GM19351 (cell line): ENCODE measurements at regions not wholly inside any gene's neighbourhood (a gene's known extent, or its start where the extent isn't known, plus 50 kb on each side); places are given as distances from the start of the nearest gene placed in this dataset.

ENCODE experiments used
- ATAC-seq: cut with Tn5 transposase; IDR thresholded peaks from one replicate; pipeline ENCODE4 v1.9.1; 2021; ENCODE audit warnings: mild to moderate bottlenecking, moderate library complexity; ENCODE audit not compliant: unreplicated experiment

DNA sequence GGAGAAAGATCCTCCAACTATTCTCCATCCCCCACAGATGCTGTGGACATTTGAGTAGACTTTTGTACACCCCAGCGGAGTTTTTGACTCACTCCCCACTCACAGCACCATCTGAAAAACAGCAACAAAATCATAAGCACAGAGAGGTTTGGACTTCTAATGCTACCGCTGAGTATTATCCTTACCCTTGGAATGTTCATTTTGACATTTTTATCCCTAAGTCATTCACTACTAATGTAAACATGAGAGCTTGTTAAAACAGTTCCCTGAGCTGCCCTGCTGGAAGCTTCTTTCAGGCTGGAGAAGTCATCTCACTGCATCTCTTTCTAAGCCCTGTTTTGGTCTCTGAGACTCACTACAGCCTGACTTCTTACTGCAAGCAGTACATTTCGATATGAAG lies 1045.9 kb downstream of the MCTP2 start:
- ATAC-seq: no peak

DNA sequence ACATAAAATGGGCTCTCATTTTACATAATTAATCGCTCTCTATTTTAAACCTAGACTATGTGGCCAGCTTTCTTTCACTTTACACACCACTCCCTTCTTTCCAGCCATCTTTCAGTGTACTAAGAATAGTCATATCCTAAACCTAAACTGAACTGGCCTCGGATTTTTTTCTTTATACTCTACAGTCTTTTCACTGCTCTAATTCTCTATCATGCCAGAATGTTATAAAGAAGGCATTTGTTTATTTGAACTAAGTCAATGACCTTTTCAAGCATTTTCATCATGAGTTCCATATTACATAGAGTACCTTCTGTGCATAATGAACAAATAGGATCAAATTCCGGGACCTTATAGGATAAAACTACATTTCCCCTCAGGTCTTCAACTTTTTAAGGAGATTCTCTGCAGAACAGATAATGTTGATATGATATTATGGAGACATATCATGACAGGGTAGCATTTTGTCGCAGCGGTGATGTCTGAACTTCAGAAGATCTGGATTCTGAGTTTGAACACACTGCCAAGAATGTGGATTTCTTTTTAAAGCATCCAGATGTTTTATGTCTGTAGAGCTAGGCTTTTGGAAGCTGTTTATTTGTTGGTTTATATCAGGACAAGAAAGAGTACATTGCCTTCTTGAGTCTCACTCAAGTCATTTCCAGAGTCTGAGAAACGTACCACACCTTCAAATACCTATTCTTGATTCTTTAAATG lies 1047.3 kb downstream of the MCTP2 start:
- ATAC-seq: no peak

DNA sequence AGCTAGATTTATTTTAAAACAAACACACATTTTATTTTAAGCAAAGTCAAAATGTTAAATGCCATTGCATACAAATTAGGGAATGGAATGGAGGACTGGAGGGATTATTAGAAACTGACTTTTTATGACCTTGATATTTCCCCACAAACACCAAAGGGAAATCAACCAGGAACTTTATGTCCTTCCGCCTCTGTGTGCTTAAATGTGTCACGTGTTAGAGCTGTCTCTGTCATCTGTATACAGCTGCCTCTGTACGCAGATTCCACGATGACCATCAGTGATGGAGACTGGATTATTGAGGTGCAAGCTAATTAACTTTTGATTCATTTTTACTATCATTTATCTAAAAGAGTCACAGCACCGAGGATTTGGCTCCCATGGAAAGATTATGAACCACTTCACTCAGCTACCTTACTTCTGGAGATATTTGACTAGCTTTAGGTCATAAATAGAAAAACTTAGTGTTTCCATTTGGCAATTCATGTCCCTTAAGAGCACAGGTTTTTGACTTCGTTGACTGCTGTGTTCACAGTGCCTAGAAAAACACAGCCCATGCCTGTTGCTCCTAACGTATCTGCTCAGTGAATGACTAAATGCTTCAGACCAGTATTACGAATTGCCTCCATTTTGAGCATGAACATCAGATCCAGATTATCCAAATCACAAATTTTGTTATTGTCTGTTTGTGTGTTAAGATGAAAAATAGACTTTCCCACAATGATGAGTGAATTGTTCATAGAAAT lies 1048.1 kb downstream of the MCTP2 start:
- ATAC-seq: no peak

DNA sequence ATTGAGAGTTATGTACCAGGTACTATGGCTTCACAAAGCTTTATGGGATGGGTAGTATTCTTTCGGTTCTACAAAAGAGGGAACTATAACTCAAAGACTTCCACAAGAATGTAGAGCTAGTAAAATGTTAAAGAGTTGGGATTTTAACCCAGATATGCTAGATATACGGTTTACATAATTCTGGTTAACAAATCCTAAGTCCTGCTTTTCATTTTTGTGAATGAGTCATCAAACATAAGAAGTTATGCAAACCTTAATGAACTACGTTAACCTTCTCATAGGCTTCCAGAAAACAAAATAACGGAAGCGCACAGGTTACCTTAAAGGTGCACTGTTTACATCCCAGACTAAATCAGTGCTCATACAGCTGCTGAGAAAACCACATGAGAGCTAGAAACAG lies 1049.3 kb downstream of the MCTP2 start:
- ATAC-seq: no peak

DNA sequence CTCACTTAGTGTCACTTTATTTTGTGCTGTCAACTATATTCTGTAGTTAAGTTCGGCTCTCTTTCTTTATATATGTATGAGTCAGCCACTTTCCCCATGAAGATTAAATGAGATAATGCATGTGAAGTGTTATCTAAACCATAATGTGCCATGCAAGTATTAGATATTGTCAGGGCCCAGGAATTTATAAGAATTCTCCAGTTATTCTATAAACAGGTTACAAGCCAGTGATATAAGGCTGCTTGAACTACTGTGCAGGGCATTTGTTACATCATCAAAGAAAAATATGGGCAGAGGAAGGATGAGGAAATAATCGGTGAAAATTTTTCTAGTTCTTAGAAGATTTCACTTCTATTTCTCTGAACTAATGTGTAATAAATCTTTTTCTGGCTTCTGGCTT lies 1049.0 kb upstream of the NR2F2 start:
- ATAC-seq: no peak

DNA sequence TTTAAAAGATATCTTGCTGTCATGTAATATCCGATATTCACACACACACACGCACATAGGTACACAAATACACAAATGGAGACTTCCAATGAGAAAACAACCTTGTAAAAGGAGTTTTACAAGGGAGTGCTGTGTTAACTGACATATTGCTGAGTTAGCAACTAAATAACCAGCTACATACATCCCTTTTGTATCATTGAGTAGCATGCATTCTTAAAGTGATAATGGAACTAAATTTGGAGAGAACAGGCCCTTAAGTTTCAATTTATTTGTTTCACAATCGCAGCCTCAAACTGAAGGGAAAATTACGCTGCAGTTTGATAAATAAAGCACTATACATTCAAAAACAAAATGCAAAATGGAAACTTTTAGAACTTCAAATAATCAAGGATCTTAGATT lies 1046.0 kb upstream of the NR2F2 start:
- ATAC-seq: no peak

DNA sequence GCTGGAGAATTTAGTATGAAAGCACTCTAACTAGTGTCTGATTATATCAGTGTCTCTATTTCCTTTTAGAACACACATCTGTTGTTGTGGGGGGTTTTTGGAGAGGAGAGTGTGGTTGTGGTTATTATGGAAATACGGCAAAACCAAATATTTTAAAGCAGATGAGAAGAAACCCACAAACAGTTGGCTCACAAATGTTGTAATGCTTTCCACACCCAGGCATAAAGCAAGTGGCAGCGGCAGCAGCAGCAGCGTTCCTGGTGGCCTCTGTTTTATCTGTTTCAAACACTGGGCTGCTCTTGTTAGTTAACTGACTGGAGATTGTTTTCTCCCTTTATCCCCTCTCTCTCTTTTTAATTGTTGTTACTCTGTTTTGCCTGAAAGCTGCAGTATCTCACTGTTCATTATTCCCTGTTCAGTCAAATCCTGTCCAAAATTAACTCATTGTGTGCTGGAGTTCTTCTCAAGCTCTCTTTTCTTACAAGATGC lies 1045.5 kb upstream of the NR2F2 start:
- peak; percentile 47 for ATAC-seq

DNA sequence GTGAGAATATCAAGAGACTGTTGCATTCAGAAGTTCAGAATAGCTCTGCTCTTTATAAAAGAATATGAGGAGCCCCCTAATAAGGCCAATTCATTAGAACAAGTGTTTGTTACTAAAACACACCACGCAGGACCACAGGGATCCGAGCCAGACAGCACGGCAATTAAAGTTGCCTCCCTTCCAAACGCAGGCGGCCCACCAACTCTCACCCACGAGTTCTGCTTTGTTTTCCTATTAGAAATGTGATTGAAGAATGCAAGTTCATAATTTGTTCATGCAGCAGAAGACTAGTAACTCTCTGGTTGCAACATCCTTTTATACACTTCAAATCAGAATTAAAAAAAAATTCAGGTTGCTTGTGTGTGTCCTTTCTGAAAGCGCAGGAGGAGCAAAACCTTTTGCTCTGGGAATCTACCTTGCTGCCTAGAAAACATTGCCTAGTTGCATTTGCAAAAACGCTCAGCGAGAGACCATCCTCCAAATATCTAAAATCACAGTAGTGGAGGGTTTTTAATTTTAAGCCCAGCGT lies 1044.1 kb upstream of the NR2F2 start:
- ATAC-seq: no peak

DNA sequence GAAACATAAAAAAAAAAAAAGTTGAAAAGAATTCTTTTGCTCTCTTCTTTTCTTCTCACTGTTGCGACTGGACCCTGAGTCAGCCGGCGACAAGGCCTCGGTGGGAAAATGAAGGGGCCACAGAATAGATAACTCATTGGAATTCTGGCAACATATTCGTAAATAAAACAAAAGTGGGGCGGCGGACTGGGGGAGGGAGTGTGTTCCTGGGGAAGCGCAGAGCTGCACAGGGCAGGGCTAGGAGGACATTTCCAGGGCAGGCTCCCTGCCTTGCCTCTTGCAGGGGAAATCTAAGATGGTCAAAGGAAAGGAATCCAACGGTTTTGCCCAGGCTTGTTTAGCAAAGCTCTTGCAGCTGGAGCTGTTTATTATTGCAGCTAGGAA lies 1042.8 kb upstream of the NR2F2 start:
- no peak for ATAC-seq

DNA sequence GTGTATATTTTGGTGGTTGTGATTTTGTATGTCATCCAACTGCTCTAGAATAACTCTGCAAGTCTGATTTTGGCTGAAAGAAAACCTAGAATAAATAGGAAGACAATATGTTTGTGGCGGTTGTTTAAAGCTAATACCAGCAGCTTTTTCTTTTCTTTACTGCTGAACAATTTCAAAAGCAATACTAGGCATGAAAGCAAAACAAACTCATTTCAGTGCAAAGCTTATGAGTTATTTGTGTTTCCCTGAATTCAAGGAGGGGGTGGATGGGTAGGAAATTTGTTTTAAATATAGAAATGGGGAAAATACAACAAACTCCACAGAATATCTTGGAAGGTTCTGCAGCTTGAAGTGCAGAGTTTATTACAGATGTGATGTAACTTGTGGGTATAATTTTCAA lies 1041.9 kb upstream of the NR2F2 start:
- no peak for ATAC-seq

DNA sequence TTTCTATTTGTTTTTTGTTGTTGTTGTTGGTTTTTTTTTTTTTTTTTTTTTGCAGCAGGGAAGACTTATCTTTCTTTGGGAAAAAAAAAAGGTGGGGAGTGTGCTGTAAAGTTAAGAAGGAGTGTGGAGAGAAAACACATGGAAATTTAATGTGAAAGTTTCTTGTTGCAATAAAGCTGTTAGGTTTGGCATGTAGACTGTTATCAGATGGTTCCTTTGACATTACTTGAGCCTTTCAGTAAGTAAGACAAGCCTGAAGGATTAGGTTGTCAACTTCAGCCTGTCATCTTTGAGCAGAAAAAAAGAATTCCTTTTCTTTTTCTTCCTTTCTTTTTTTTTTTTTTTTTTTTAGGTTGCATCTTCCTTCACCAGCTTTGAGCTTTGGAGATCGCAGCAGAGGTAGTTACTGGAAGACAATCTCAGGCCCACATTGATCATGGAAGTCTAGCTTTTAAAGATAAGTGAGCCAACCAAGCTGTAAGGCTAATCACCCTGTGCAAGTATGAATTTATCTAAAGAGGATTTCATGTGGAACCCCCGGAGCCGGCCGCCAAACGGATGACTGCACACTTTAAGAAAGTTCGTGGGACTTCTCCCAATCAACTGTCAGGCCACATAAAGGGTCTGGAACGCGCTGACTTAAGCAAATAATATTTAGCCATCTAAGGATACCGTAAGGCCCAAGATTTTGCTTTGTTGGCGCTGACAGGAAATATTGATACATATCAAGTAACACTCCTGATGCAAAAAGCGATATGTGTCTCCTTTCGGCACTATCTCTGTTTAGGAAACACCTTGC lies 1040.1 kb upstream of the NR2F2 start:
- no peak for ATAC-seq

DNA sequence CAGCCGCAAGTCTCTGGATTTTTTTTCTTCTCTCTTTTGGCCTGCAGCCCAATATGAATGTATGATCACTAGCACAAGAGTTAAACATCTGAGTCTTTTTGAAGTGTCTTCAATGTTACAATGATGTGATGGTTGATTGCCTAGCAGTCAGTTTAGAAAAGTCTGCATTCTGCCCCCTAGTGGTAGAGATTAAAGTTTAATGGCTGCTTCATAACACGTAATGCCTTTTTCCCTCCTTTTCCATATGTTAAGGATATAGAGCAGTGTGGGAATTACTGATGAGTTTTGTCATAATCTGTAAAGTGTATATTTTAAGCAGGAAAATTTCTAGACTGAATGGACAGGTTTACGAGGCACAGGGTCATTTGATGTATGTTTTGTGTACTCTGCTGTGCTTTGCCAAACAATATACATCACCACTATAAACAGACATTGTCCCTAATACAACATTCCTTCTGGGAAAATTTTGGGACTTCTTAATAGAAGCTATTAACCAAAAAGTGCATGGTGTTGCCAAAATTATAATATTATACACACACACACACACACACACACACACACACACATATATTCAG lies 1038.5 kb upstream of the NR2F2 start:
- no peak for ATAC-seq

DNA sequence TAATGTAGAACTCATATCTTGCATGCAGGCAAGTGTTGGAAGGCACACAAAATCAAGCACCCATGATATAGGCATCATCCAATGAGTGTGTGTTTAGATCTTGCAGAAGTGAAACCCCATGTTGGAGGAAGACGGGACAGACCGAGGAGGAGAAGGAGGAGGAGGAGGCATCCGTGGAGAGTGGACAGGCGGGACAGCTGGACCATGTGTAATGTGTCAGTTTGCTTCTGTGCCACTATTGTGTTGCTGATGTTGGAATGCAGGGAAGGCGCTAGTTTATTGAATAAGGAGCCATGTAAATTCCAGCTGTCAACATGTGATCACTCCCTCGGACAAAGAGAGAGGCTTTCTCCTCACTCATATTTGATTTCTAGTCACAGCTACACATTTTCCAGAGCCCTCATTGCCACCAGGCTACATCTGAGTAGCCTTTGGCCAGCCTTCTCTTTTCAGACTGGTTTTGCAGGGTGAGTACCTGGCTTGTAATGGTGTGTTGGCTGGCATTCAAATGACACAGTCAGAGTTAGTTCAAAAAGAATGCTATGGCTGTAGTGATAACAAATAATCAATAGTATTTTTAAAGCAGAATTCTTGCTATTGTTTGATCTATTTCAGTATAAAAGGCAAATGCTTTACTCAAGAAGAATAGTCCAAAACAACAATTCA lies 1037.6 kb upstream of the NR2F2 start:
- ATAC-seq: no peak

DNA sequence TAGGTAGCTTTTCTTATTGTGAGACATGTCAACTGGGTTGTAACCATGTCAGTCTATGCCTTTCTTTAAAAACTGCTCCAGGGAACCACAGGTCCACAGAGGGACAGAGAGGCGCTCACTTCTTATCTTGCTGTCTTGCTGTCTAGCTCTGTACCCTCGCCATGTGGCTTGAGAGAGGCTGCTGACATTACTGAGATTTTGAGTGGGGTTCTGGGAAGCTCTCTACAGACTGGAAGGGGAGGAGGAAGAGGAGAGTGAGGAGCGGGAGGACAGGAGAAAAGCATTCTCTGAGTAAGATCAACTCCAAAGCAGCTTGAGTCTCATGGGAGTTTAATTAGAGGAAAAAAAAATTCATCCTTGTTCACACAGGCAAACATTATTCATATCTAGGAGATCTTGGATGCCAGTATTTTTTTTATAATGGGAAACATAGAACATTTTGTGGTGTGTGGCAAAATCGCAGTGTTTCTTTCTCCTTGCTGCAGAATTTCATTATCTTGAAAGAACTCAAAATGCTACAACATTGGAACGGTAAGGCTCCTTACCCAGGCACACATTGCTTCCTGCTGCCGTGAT lies 1037.0 kb upstream of the NR2F2 start:
- ATAC-seq: no peak

DNA sequence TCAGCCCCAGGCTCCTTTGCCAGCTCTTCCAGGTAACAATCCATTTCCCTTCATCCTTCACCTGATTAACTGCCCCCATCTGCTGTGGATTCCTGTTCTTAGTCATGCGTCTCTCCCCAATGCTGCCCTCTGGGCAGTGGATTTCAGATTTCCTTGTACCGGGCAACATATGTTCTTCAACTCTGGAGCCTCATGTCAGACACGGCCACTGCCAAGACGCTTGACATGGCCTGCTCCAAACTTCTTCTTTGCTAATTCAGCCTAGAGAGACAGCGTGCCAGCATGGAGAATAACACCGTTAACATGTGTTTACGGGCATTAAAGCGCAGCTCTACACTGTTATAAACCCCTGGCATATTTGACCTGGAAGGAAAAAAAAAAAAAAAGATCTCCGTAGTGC lies 1035.1 kb upstream of the NR2F2 start:
- no peak for ATAC-seq

DNA sequence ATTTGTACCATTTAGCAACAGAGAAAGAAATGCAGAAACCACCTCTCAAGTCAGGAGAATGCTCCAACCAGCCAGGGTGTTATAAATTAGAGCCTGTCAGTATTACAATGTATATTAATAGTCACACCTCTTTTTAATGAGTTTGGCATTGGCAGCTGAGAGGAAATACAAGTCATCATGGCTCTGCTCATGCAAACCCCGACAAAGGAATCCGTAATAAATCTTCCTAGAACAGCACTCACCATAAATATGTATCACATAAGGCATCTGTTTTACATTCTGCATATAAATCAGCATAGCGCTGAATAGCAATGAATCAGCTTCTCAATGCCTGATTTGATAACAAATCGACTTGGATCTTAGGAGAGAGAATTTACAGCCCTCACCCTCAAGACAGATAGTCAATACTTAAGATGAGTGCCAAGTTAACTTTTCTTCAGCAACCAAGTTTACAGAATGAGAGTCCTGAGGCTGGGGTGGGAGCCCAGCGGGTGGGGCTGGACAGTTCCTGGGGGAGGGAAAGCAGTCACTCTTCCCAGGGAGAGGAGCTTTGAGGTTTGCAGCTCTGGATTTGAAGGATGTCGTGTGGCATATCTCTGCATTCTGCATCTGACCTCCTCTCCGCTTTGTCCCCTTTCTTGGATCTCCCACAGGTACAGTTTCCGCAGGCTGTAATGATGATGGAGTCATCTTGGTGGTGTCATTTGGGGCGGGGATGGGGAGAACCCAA lies 1034.4 kb upstream of the NR2F2 start:
- no peak for ATAC-seq

DNA sequence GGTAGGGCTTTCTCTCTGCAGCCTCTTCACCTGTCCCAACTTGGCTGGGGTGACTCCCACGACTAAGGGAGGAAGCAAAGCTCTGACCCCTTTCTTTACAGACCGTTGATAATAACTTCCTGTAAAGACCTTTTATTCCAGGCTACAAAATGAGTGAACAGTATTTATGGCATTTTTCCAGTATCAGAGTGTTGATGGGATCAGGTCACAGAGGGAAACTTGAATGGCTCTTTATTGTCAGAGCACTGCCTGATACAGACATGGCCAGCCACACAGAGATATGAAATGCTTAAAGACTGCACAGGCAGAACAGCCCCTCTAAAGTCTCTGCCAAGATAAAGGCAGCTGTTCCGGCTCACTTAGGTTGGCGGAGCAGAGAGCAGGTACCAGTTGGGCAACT lies 1033.9 kb upstream of the NR2F2 start:
- ATAC-seq: no peak

DNA sequence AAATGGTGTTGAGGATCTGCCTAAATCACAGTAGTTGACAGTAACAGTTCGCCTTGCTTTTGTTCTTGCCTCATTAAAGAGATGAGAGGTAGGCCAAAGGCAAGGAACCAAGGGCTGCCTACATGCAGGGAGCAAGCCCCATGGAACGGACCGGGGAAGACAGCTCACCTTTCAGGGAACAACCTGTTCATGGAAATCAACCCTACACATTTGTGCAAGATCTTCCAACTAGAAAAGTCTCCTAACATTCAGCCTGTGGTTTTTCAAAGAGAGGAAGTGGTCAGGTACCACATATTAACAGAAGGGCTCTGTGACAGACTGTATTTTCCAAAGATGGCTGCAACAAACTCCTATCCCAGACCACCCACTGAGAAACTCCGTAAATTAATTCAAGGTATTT lies 1031.8 kb upstream of the NR2F2 start:
- no peak for ATAC-seq

DNA sequence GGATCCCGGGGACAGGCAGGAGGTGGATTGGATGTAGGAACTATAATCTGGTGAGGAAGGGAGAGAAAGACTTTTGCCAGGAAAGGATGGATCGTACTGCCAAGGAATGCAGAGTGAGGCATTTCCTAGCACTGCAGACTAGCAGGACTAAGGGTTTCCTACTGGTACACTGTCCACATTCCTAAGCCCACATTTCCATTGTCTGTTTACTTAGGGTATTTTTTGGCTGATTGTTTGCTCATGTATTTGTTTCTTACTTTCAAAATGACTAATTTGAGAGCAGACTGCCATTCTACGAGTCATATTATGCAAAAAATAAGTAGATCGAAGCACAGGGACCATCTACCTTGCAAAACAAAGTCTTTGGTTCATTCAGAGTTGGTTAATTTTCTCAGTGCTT lies 1029.5 kb upstream of the NR2F2 start:
- no peak for ATAC-seq

DNA sequence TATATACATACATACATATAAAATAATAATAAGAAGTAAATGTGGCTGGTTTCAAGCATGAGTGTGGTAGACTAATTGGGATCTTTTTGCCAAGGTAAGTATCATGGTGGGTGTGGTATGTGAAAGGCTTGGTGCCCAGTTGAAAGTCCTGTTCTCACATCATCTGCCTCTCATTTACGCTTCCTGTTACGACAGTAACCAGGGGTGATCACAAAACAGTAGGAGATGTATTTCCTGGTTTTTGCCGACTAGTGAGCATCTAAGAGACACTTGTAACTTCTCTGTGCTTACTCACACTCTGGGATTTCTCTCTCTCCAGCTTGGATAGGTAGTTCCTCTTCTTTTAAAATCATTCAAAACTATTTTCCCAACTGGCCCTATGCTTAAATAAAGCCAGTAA lies 1028.3 kb upstream of the NR2F2 start:
- ATAC-seq: no peak
